ENCODE measurements at regions not wholly inside any gene's neighbourhood (a gene's known extent, or its start where the extent isn't known, plus 50 kb on each side); places are given as distances from the start of the nearest gene placed in this dataset.

GRCh38 chr2:41414486-41415230, 633.2 kb upstream of the PKDCC start:
- peak; percentile 9 for DNase-seq

GRCh38 chr2:41417511-41417910, 630.3 kb upstream of the PKDCC start:
- DNase-seq, result no peak

GRCh38 chr2:41420219-41420618, 627.6 kb upstream of the PKDCC start:
- DNase-seq, result no peak

GRCh38 chr2:41420872-41421271, 626.9 kb upstream of the PKDCC start:
- DNase-seq, result no peak

- DNase-seq, result peak; percentile 96
Observed at GRCh38 chr2:41431756-41432155, 616.1 kb upstream of the PKDCC start.

GRCh38 chr2:41432459-41432858, 615.4 kb upstream of the PKDCC start:
- no peak for DNase-seq

- no peak for DNase-seq
Observed at GRCh38 chr2:41434991-41435390, 612.8 kb upstream of the PKDCC start.

- no peak for DNase-seq
Observed at GRCh38 chr2:41441958-41442357, 605.9 kb upstream of the PKDCC start.

GRCh38 chr2:41445865-41446264, 602.0 kb upstream of the PKDCC start:
- no peak for DNase-seq

GRCh38 chr2:41446266-41446665, 601.6 kb upstream of the PKDCC start:
- no peak for DNase-seq

GRCh38 chr2:41448221-41448620, 599.6 kb upstream of the PKDCC start:
- no peak for DNase-seq

GRCh38 chr2:41457026-41457425, 590.8 kb upstream of the PKDCC start:
- no peak for DNase-seq

GRCh38 chr2:41460661-41461060, 587.2 kb upstream of the PKDCC start:
- no peak for DNase-seq

GRCh38 chr2:41464395-41464794, 583.4 kb upstream of the PKDCC start:
- DNase-seq, result no peak

GRCh38 chr2:41475959-41476358, 571.9 kb upstream of the PKDCC start:
- DNase-seq, result no peak

- DNase-seq, result no peak
Observed at GRCh38 chr2:41482659-41483058, 565.2 kb upstream of the PKDCC start.

- DNase-seq, result no peak
Observed at GRCh38 chr2:41483226-41483625, 564.6 kb upstream of the PKDCC start.

- no peak for DNase-seq
Observed at GRCh38 chr2:41483982-41484857, 563.6 kb upstream of the PKDCC start.

- DNase-seq, result no peak
Observed at GRCh38 chr2:41484858-41485234, 563.0 kb upstream of the PKDCC start.

- DNase-seq, result no peak
Observed at GRCh38 chr2:41486948-41487347, 560.9 kb upstream of the PKDCC start.

- DNase-seq, result no peak
Observed at GRCh38 chr2:41488888-41489287, 558.9 kb upstream of the PKDCC start.

- no peak for DNase-seq
Observed at GRCh38 chr2:41489638-41490037, 558.2 kb upstream of the PKDCC start.

GRCh38 chr2:41495050-41495449, 552.8 kb upstream of the PKDCC start:
- DNase-seq, result no peak

GRCh38 chr2:41496908-41497307, 550.9 kb upstream of the PKDCC start:
- no peak for DNase-seq
